ENCODE measurements at regions not wholly inside any gene's neighbourhood (a gene's known extent, or its start where the extent isn't known, plus 50 kb on each side); places are given as distances from the start of the nearest gene placed in this dataset.
A peak's percentile ranks its signal among the peaks of the same experiment; 100 is the strongest.

GRCh38 chr1:108016451-108016920, 51.5 kb upstream of the VAV3 start:
- POLR2A ChIA-PET = no interaction called here
- DNase-seq (ENCODE audit: extremely low spot score) = no peak
- CTCF ChIA-PET = interaction anchor here (0.7 kb wide), 1 partner anchor 15 kb away, joined by 6 read pairs; no protein-coding TSS in a partner anchor
- TF ChIP-seq SUZ12 (IDR thresholded peaks at IDR 0.05) (no peak), FOXK2 (IDR thresholded peaks at IDR 0.05) (no peak), ARNT (IDR thresholded peaks at IDR 0.05) (no peak), TARDBP (IDR thresholded peaks at IDR 0.05) (no peak), PKNOX1 (IDR thresholded peaks at IDR 0.05) (0 out of 2 replicates have a peak, but pooled peaks have one; percentile 22), BHLHE40 (IDR thresholded peaks at IDR 0.05; ENCODE audit: borderline replicate concordance) (no peak), ELF4 (IDR thresholded peaks at IDR 0.05) (no peak), HDGF (IDR thresholded peaks at IDR 0.05; ENCODE audit: borderline replicate concordance) (no peak), CTBP1 (IDR thresholded peaks at IDR 0.05; ENCODE audit: borderline replicate concordance) (no peak)

Data from HEK293T (cell line).